ENCODE measurements at regions not wholly inside any gene's neighbourhood (a gene's known extent, or its start where the extent isn't known, plus 50 kb on each side); places are given as distances from the start of the nearest gene placed in this dataset.

DNA sequence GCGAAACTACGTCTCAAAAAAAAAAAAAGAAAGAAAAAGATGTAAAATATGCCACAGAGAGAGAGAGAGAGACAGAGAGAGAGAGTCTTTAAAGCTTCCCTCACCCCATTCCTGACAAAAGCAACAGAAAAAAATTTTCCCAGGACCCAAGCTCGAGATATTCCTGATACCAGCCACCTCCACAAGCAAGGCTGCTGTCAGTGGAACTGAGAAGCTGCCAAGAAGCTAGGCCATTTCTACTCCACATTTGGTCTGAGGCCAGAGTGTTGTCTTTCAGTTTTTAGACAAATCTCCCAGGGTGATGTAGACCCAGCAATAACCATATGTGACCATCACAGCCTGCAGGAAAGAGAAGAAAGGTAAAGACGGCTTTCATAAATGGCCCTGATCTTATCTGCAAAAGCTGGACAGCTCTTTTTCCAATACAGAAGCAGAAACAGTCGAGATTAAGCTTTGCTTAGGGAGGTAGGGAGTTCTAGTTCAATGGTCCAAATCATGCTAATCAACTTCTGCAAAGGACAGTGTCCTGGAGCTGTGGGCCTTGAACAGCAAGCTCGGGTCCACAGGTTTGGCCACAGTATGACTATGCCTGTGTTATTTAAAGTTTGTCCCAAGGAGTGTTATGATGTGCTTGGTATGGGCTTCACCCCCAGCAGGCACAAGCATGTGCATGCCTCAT lies 130.3 kb upstream of the NUDT4 start:
- POLR2A ChIA-PET = interaction anchor here (0.6 kb wide), 1 partner anchor 1102 kb away, joined by 3 read pairs; the partner anchor contains the start of gene BTG1
- no peak for DNase-seq (ENCODE audit: extremely low spot score)
- TF ChIP-seq, protein P1, sequence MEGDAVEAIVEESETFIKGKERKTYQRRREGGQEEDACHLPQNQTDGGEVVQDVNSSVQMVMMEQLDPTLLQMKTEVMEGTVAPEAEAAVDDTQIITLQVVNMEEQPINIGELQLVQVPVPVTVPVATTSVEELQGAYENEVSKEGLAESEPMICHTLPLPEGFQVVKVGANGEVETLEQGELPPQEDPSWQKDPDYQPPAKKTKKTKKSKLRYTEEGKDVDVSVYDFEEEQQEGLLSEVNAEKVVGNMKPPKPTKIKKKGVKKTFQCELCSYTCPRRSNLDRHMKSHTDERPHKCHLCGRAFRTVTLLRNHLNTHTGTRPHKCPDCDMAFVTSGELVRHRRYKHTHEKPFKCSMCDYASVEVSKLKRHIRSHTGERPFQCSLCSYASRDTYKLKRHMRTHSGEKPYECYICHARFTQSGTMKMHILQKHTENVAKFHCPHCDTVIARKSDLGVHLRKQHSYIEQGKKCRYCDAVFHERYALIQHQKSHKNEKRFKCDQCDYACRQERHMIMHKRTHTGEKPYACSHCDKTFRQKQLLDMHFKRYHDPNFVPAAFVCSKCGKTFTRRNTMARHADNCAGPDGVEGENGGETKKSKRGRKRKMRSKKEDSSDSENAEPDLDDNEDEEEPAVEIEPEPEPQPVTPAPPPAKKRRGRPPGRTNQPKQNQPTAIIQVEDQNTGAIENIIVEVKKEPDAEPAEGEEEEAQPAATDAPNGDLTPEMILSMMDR (IDR thresholded peaks at IDR 0.05; ENCODE audit: control extremely low read depth, extremely low read depth, low read depth, missing control alignments) = no peak
- CTCF ChIA-PET = interaction anchor here (0.7 to 1.3 kb wide), 3 partner anchors 10 to 150 kb away, joined by 3 to 4 read pairs (median 4); no protein-coding TSS in a partner anchor

DNA sequence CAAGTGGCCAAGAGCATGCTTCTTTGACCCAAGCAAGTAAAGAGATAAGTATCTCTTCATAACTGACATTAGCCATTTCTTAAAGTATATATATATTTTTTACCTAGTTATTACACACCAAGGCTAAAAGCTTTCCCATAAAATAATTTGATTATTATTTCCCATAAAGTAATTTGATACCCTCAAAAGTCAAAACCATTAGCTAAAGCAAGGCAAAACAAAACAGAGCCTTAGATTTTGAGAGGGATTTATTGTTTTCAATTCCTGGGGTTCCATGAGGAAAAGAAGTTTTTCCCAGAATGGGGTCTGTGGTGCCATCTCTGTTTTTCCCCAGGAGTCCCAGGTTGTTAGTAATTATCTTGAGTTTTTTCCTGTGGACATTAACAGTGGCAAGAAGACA lies 125.5 kb upstream of the NUDT4 start:
- TF ChIP-seq, protein P1 (IDR thresholded peaks at IDR 0.05; ENCODE audit: control extremely low read depth, extremely low read depth, low read depth, missing control alignments) = no peak
- ChIA-PET POLR2A (no interaction called here), CTCF (interaction anchor here (1.0 to 1.1 kb wide), 2 partner anchors 9 to 10 kb away, joined by 3 read pairs; no protein-coding TSS in a partner anchor)
- no peak for DNase-seq (ENCODE audit: extremely low spot score)

DNA sequence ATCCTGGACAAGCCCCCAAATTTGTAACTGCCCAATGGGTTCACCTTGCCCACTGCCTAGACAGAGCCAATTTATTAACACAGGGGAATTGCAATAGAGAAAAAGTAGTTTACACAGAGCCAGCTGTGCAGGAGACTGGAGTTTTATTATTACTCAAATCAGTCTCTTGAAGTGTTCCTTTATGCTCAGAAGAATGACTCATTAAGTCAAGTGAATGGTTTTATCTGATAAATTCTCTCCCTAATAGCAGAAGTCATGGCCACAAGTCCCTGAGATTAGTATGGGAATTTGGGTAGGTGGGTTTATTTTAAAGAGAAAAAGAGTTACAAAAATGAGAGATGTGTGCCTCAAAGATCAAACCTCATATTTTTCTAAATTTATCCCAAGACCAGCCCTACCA lies 122.8 kb upstream of the NUDT4 start:
- DNase-seq (ENCODE audit: extremely low spot score) = no peak
- TF ChIP-seq, protein P1 (IDR thresholded peaks at IDR 0.05; ENCODE audit: control extremely low read depth, extremely low read depth, low read depth, missing control alignments) = no peak
- CTCF ChIA-PET = no interaction called here
- POLR2A ChIA-PET = no interaction called here

DNA sequence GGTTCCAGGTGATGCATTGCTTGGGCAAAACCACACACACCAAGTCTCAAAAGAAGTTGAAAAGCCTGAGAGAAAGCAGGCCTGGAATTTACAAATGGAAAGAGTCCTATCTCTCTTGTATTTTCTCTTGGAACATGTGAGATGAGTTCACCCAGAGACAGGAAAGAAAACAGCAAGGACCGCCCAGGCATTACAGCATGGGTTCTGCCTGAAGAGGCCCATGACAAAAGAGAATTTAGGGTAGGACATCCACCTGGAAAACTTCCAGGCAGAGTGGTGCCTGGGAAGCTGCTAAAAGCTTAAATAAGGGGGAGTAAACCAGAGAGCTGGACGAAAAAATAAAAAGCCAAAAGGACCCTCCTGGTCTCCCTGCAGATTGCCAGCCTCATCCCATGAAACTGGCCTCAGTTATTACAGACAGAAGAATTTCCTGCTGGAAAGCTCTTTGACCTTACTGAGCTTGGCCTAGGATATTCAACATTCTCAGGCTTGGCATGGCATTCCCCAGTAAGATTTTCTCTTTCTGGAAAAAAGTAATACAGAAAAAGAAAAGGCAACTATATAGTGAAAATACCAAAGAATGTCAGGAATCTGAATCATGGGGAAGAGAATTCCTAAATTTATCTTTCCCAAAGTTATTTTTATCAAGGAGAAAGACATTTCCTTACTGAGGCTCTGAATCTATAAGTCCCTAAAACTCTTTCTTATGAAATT lies 121.3 kb upstream of the NUDT4 start:
- POLR2A ChIA-PET = no interaction called here
- DNase-seq (ENCODE audit: extremely low spot score) = no peak
- TF ChIP-seq, protein P1 (IDR thresholded peaks at IDR 0.05; ENCODE audit: control extremely low read depth, extremely low read depth, low read depth, missing control alignments) = no peak
- CTCF ChIA-PET = interaction anchor here (0.9 to 1.0 kb wide), 2 partner anchors 9 to 12 kb away, joined by 4 to 5 read pairs; no protein-coding TSS in a partner anchor

DNA sequence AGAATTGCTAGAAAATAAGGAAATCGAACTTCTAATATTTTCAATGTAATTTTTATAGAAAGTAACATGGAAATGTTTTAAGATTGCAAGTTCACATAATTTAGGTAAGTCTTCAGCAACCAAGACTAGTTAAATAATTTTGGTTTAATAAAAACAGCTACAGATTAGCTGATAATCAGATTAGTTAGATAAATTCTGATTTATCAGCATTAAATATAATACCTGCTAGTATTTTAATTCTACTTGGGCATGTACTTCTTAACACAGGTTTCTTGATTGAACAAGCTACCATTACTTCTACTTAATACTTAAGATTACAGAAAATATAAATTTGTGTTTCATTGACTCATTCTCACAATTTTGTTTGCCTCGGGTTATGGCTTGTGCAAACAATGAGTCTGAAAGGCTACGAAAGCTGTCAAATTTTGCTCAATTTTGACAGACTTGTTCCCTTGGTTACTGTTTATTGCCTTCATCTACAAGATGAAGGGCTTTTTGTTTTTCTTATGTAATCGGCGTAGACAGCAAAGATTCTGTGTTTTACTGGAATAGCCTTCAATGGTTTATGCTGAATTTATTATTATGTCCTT lies 116.1 kb upstream of the NUDT4 start:
- CTCF ChIA-PET = interaction anchor here (1.0 to 3.6 kb wide), 5 partner anchors 8 to 36 kb away, joined by 3 to 11 read pairs (median 4); no protein-coding TSS in a partner anchor
- TF ChIP-seq, protein P1 (IDR thresholded peaks at IDR 0.05; ENCODE audit: control extremely low read depth, extremely low read depth, low read depth, missing control alignments) = no peak
- POLR2A ChIA-PET = no interaction called here
- DNase-seq (ENCODE audit: extremely low spot score) = no peak

DNA sequence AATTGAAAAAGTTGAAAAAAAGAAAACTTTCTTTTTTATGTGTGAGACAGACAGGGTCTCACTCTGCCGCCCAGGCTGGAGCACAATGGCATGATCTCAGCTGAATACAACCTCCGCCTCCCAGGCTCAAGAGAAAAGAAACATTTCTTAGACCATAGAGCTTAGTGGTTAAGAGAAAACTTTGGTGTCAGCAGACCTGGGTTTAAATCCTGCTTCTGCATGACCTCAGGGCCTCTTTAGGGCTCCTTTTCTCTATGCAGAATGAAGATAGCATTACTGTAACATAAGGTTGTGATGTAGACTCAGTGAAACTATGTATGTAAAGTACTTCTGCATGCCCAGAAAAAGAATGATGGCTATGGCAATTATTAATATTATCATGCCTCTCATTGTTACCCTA lies 104.7 kb upstream of the NUDT4 start:
- ChIA-PET CTCF (interaction anchor here (0.6 kb wide), 1 partner anchor 12 kb away, joined by 3 read pairs; no protein-coding TSS in a partner anchor), POLR2A (no interaction called here)
- DNase-seq (ENCODE audit: extremely low spot score) = no peak
- TF ChIP-seq, protein P1 (IDR thresholded peaks at IDR 0.05; ENCODE audit: control extremely low read depth, extremely low read depth, low read depth, missing control alignments) = no peak

Measured in GM10248 (cell line).